D341Med (cell line): ENCODE measurements at regions not wholly inside any gene's neighbourhood (a gene's known extent, or its start where the extent isn't known, plus 50 kb on each side); places are given as distances from the start of the nearest gene placed in this dataset.
A peak's percentile ranks its signal among the peaks of the same experiment; 100 is the strongest.
"Not testable (repeated sequence)": the region's sequence is repeated elsewhere in the genome, so short reads cannot be mapped to it uniquely, and the experiment has no call there.

ENCODE experiments used
- DNase-seq: peaks from one replicate; pipeline ENCODE4 v3.0.0; 2012; ENCODE audit warnings: low spot score

DNA sequence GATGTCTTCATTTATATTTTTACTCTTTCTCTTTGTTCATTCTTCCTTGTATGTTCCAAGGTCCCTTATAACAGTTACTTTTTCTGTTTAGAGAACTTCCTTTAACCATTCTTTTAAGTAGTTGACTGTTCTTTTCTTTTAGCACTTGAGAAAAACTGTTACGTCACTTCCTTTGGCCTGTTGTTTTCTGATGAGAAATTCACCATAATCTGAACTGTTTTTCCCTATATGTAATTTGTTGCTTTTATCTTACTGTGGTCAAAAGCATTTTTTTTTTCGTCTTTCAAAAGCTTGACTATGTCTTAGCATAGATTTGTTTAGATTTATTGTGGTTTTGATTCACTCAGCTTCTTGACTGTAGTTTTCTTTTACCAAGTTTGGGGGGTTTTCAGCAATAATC, 1660.3 kb upstream of the PCDH10 start:
- no peak for DNase-seq

DNA sequence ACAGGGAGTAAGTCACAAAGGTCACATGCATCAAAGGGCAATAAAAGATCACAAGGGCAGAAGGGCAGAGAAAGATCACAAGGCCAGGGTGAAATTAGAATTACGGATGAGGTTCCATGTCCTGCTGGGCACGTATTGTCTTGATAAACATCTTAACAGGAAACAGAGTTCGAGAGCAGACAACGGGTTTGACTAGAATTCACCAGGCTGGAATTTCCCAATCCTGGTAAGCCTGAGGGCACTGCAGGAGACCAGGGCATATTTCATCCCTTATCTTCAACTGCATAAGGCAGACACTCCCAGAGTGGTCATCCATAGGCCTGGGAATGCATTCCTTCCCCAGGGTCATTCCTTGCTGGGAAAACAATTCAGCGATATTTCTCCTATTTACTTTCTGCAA, 1652.9 kb upstream of the PCDH10 start:
- DNase-seq: not testable (repeated sequence)

- no peak for DNase-seq
These were observed 1649.8 kb upstream of the PCDH10 start for GRCh38 chr4:131499141-131499873.

DNA sequence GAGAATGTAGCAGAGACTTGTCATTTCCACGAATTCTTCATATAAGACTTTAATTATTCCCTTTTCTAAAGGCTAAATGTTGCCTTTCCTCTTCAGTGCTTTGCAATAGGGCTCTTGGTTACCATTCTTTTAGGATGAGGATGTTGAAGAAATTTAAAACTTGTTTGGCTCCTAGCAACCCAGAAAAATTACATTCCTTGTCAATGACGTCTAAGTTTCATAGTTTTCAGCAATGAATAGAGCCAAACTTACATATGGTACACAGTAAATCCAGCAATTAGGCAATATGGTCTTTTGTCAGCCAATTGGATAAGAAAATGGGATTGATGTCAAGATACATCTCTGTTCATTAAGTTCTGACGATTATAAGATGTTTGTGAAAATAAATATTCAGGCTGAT, 1639.6 kb upstream of the PCDH10 start:
- no peak for DNase-seq

DNA sequence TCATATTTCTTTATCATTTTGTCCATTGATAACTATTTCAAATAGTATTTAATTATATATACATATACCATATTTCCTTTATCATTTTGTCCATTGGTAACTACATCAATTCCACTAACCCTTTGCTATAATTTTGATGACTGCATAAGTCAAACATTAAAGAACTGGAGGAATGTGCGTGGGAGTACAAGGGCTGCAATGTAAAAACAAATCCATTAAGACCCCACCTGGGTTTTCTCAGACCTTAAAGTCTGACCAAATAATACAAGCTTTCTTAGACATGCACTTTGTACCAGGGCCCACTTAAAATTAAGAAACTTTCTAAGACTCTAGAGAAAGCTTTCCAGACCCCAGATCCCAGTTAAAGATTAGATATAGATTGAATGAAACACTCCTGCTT, 1622.4 kb upstream of the PCDH10 start:
- DNase-seq: no peak

GRCh38 chr4:131531087-131531486, 1618.0 kb upstream of the PCDH10 start:
- DNase-seq: no peak

- DNase-seq: peak; percentile 20
These were observed 1614.0 kb upstream of the PCDH10 start for GRCh38 chr4:131534944-131535645.

GRCh38 chr4:131540256-131540655, 1608.8 kb upstream of the PCDH10 start:
- peak; percentile 21 for DNase-seq

GRCh38 chr4:131547506-131547981, 1601.5 kb upstream of the PCDH10 start:
- DNase-seq: no peak

- DNase-seq: no peak
These were observed 1597.8 kb upstream of the PCDH10 start for GRCh38 chr4:131551306-131551705.

DNA sequence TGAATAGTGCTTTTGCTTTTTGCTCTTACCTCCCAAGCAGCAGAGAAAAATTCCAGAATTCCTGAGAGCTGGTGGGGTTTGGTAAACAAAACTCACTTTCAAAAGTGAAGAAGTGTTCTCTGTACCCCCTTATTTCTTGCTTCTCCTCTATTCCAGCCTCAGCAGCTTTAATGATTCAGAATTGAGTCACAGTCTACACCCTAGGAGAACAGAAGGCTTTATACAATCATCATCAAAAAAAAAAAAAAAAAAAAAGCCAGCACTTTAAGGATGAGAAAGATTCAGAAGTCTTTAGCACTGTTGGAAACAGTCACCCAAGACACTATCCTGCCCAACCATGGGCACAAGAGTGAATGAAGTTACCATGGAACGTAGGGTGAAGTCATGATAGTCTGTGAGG, 1583.1 kb upstream of the PCDH10 start:
- DNase-seq: no peak

- DNase-seq: no peak
These were observed 1564.5 kb upstream of the PCDH10 start for GRCh38 chr4:131584587-131584986.

DNA sequence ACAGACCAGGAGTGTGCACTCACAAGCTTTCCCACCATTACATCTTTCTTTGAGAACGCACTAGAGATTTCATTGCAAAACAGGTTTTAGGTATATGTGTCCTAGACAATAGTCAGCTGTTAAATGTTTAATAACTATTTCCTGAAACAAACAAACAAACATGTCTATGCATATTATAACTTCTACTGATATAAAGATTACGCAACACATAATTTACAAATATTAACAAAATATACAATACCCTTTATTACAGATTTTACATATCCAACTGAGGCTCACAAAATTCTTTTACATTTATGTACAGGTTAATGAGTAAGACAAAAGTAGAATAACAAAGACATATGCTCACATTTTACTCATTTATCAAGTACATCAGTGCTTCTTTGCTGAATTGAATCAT, 1554.0 kb upstream of the PCDH10 start:
- no peak for DNase-seq

DNA sequence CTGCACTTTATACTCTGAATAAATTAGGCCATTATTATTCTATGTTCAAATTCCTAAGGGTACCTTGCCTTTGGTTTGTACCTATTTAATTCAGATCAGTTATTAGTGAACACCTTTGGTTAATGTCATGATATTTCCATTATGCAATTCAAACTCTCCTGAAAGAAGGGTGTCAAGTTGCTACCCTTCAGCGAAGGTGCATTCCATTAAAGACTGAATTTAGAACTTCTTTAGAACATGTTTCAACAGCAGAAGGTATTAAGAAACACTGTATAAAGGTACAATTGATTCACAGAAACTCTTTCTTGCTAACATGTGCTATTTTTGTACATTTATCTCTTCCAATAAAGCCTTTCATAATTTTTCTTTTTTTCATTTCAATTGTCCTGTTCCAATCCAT, 1545.4 kb upstream of the PCDH10 start:
- DNase-seq: no peak

- DNase-seq: no peak
These were observed 1540.1 kb upstream of the PCDH10 start for GRCh38 chr4:131609039-131609438.

GRCh38 chr4:131610517-131610916, 1538.6 kb upstream of the PCDH10 start:
- DNase-seq: not testable (repeated sequence)

DNA sequence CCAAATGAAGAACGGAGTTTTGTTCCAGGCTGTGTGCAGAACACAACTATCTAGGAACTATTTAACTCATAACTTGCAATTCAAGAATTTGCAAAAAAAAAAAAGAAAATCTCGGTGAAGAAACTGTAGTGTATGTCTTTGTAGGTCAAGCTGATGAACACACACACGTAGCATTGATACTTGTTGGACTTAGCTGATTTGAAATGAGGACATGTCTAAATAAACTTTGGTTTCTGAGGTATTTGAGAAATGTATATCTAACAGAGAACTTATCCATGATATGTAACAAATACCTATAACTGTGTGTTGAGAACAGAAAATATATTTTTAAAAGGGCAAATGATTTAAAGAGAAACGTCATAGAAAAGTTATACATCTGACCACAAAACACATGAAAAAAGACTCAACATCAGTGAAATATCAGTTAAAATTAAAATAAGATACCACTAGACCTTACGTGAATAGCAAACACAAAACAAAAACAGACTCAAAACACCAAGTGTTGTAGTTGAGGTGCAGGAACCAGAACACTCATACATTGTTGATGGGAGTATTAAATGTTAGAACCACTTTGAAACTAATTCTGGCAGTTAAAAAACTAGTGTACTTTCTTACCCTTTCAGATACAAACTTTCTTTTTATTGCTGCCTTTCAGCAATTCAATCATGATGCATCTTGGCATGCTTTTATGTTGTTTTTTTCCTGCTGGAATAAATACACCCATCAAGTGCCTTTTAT, 1535.8 kb upstream of the PCDH10 start:
- DNase-seq: no peak

GRCh38 chr4:131613824-131614216, 1535.3 kb upstream of the PCDH10 start:
- DNase-seq: no peak

- DNase-seq: no peak
These were observed 1516.2 kb upstream of the PCDH10 start for GRCh38 chr4:131632877-131633276.

GRCh38 chr4:131635191-131635590, 1513.9 kb upstream of the PCDH10 start:
- DNase-seq: no peak

- no peak for DNase-seq
These were observed 1510.3 kb upstream of the PCDH10 start for GRCh38 chr4:131638781-131639180.

- peak; percentile 51 for DNase-seq
These were observed 1504.5 kb upstream of the PCDH10 start for GRCh38 chr4:131644619-131645018.

DNA sequence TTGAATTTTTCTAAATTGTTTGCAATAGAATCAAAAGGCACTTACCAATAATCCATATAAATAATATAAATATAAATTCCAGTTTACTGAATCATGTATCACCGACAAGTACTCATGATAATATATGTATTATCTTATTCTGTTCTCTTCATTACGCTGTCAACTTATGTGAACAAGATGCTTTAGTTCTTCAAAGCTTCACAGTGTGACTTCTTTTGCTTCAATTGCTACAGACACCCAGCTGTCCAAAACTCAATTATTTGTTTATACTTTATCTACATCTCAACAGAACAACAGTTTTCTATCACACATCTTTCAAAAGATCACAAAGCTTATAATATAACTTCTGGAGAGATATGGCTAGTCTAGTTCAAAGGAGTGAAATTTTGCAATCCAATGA, 1499.9 kb upstream of the PCDH10 start:
- DNase-seq: no peak
